K562 (cell line): ENCODE measurements at regions not wholly inside any gene's neighbourhood (a gene's known extent, or its start where the extent isn't known, plus 50 kb on each side); places are given as distances from the start of the nearest gene placed in this dataset.

ENCODE experiments used
- ETV5 ChIP-seq: sonication (generic); formaldehyde crosslinking; IDR thresholded peaks from 2 replicates; pipeline ENCODE4 v1.4.0; 2020; ENCODE audit warnings: low read depth, mild to moderate bottlenecking, missing genetic modification reagents
- MAFF ChIP-seq: IDR thresholded peaks from 2 replicates; pipeline ENCODE4 v1.6.1; 2012; ENCODE audit warnings: low read length, improper control_type of control experiment
- RFX5 ChIP-seq: IDR thresholded peaks from 2 replicates; pipeline ENCODE4 v1.6.1; 2011; ENCODE audit warnings: low read depth, mild to moderate bottlenecking, improper control_type of control experiment, low read length
- TAL1 ChIP-seq: fragments of 450-650 bp; IDR thresholded peaks from 2 replicates; pipeline ENCODE4 v1.6.1; 2016; ENCODE audit warnings: mild to moderate bottlenecking
- YBX1 ChIP-seq: fragments of 450-650 bp; IDR thresholded peaks from 2 replicates; pipeline ENCODE4 v1.7.1; 2016; ENCODE audit warnings: mild to moderate bottlenecking
- ZEB2 ChIP-seq: fragments of 450-650 bp; IDR thresholded peaks from 2 replicates; pipeline ENCODE4 v1.6.1; 2016
- ZMIZ1 ChIP-seq, 2 experiments: fragments of 150-350 bp in 1 of 2; IDR thresholded peaks; 2 replicates each; pipeline ENCODE4 v1.6.1; 2012 to 2016; ENCODE audit warnings: low read depth in 2 of 2, low read length in 2 of 2, mild to moderate bottlenecking in 1 of 2, moderate library complexity in 1 of 2
- ZNF280A ChIP-seq: fragments of 450-650 bp; IDR thresholded peaks from 2 replicates; pipeline ENCODE4 v1.6.1; 2018; ENCODE audit warnings: mild to moderate bottlenecking, low read depth; ENCODE audit not compliant: partially characterized antibody
- ZNF436 ChIP-seq: fragments of 250-450, 450-650 bp; sonication (Bioruptor Pico); formaldehyde crosslinking; IDR thresholded peaks from 2 replicates; pipeline ENCODE4 v1.7.0; 2020; ENCODE audit warnings: mild to moderate bottlenecking
- ZNF766 ChIP-seq: fragments of 200-800 bp; sonication (Bioruptor generic); conservative IDR thresholded peaks from 2 replicates; pipeline ENCODE4 v1.6.1; 2016; ENCODE audit warnings: missing genetic modification characterization, missing compliant biosample characterization

GRCh38 chr2:67103157-67103556 lies 294.0 kb upstream of the ETAA1 start (continued):
- TF ChIP-seq ETV5 (CRISPR knock-in tag) (no peak), ZNF436 (CRISPR knock-in tag) (no peak), RFX5 (no peak), ZNF766 (CRISPR knock-in tag) (no peak), ZEB2 (no peak), YBX1 (no peak), ZNF280A (no peak), ZMIZ1 (IDR thresholded peaks at IDR 0.05; ENCODE audit: low read depth in 2 of 2, low read length in 2 of 2) (no peak), MAFF (peak; percentile 32; the same call in 1 of the 2 replicates), TAL1 (no peak)
